Ovary (tissue), 7 donors: ENCODE measurements at regions not wholly inside any gene's neighbourhood (a gene's known extent, or its start where the extent isn't known, plus 50 kb on each side); places are given as distances from the start of the nearest gene placed in this dataset.

Experiments used
- DNase-seq, 5 donors: peaks; one replicate each; pipeline ENCODE4 v3.0.0-alpha.2; 2019 to 2020
- H3K27ac ChIP-seq, 2 donors: fragments of 200-600 bp; one replicate each; pipeline versions ENCODE4 v1.5.1 to v1.8.0; 2019 to 2022
- H3K27me3 ChIP-seq: fragments of 200-600 bp; one replicate; pipeline ENCODE4 v1.8.0; 2022
- H3K36me3 ChIP-seq: fragments of 200-600 bp; sonication (generic); one replicate; pipeline ENCODE4 v1.5.1; 2019
- H3K4me1 ChIP-seq: one replicate; pipeline ENCODE4 v1.8.1; 2013; ENCODE audit warnings: mild to moderate bottlenecking, moderate library complexity; ENCODE audit not compliant: insufficient read depth
- H3K4me3 ChIP-seq: fragments of 200-600 bp; sonication (generic); one replicate; pipeline ENCODE4 v1.5.1; 2017
- H3K9me3 ChIP-seq, 2 donors: fragments of 200-600 bp in 1 of 2; sonication (generic) in 1 of 2; one replicate each; pipeline versions ENCODE4 v1.5.1 to v1.8.1; 2013 to 2019; ENCODE audit warnings: mild to moderate bottlenecking in 1 of 2, moderate library complexity in 1 of 2
- EP300 ChIP-seq: sonication (generic); formaldehyde crosslinking; IDR thresholded peaks from one replicate; pipeline ENCODE4 v1.6.1; 2017; ENCODE audit warnings: antibody characterized with exemption
- POLR2A ChIP-seq: fragments of 450-650 bp; IDR thresholded peaks from one replicate; pipeline ENCODE4 v1.6.1; 2017; ENCODE audit warnings: antibody characterized with exemption, mild to moderate bottlenecking, moderate library complexity
- WGBS, 3 donors: extraction: QIAGEN DNeasy Blood & Tissue Kit in 1 of 3; methylation state at CpG; one replicate each; pipeline versions ENCODE4 v1.1.5 to v1.1.7; 2013 to 2017; 5-methylcytosine and 5-hydroxymethylcytosine counted together
- intact Hi-C, 4 donors: fragments of 100-400 bp; cut with DNase I; formaldehyde crosslinking; loops; one replicate each; pipeline versions ENCODE4 v1.11.0 to v1.15.1; 2022 to 2023
- TF ChIP-seq, protein P1 (sequence below), 3 donors: fragments of 450-650 bp in 2 of 3; fragments of 200-600 bp in 1 of 3; IDR thresholded peaks; one replicate each; pipeline versions ENCODE4 v1.5.1 to v1.8.0; 2016 to 2022; ENCODE audit warnings: antibody characterized with exemption in 3 of 3, mild to moderate bottlenecking in 1 of 3
- donor health status: DM: no; HTN: no; CAD: no; lungs with moderate emphysema.
- donor health status: DM: no; HTN: no; CAD: no.
- donor health status: Bipolar disorder and iron deficiency.
- donor health status: DM: no; HTN: no; CAD: no.
- donor health status: DM: yes; HTN: yes; CAD: no.

- Histone ChIP-seq H3K9me3 (no peaks in the 10 kb centered on the region), H3K27ac (no peak overlapping the region), H3K36me3 (no peaks in the 10 kb centered on the region), H3K27me3 (no peaks in the 10 kb centered on the region), H3K4me3 (no peak overlapping the region), H3K4me1 (no peaks in the 10 kb centered on the region)
- 61 to 76% (median 64%) methylated on average over 2 of the region's 2 CpGs for WGBS, 3 donors
- TF ChIP-seq, protein P1, sequence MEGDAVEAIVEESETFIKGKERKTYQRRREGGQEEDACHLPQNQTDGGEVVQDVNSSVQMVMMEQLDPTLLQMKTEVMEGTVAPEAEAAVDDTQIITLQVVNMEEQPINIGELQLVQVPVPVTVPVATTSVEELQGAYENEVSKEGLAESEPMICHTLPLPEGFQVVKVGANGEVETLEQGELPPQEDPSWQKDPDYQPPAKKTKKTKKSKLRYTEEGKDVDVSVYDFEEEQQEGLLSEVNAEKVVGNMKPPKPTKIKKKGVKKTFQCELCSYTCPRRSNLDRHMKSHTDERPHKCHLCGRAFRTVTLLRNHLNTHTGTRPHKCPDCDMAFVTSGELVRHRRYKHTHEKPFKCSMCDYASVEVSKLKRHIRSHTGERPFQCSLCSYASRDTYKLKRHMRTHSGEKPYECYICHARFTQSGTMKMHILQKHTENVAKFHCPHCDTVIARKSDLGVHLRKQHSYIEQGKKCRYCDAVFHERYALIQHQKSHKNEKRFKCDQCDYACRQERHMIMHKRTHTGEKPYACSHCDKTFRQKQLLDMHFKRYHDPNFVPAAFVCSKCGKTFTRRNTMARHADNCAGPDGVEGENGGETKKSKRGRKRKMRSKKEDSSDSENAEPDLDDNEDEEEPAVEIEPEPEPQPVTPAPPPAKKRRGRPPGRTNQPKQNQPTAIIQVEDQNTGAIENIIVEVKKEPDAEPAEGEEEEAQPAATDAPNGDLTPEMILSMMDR (IDR thresholded peaks at IDR 0.05): no peak
- DNase-seq: no peak
- intact Hi-C loops: no loop called here
Observed at GRCh38 chr4:157964463-157964862, 208.4 kb downstream of the GASK1B start.

GRCh38 chr4:157961229-157961990 lies 211.4 kb downstream of the GASK1B start:
- WGBS, 3 donors: 57 to 63% (median 58%) methylated on average over 2 of the region's 2 CpGs
- no peak for DNase-seq
- Histone ChIP-seq H3K36me3 (no peaks in the 10 kb centered on the region), H3K27ac (no peak overlapping the region), H3K27me3 (no peaks in the 10 kb centered on the region), H3K9me3 (no peaks in the 10 kb centered on the region), H3K4me3 (no peak overlapping the region), H3K4me1 (no peaks in the 10 kb centered on the region)
- TF ChIP-seq, protein P1 (IDR thresholded peaks at IDR 0.05): no peak
- no peak for TF ChIP-seq EP300
- TF ChIP-seq POLR2A: no peak
- intact Hi-C loops: no loop called here

DNA sequence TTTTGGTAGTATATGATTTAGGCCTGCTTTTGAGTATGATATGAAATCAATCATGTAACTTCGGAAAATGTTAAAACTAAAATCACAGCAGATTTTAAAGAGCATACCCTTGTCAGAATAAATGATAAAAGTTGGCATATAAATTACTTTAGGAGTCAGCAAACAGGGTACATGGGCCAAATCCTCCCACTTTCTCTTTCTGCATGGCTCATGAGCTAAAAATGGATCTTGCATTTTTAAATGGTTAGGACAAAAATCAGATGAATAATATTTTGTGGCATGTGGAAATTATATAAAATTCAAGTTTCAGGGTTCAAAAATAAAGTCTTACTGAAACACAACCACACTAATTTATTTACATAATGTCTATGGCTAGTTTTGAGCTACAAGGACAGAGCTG lies 214.9 kb downstream of the GASK1B start:
- intact Hi-C loops: no loop called here
- no peaks in the 10 kb centered on the region for H3K4me1 ChIP-seq
- H3K4me3 ChIP-seq: no peak overlapping the region
- TF ChIP-seq POLR2A: no peak
- TF ChIP-seq, protein P1 (IDR thresholded peaks at IDR 0.05): no peak
- TF ChIP-seq EP300: no peak
- no peak for DNase-seq
- H3K27me3 ChIP-seq: no peaks in the 10 kb centered on the region
- 43 to 71% (median 51%) methylated on average over 1 of the region's 1 CpG for WGBS, 3 donors
- no peak overlapping the region for H3K27ac ChIP-seq
- no peaks in the 10 kb centered on the region for H3K9me3 ChIP-seq
- H3K36me3 ChIP-seq: no peaks in the 10 kb centered on the region

DNA sequence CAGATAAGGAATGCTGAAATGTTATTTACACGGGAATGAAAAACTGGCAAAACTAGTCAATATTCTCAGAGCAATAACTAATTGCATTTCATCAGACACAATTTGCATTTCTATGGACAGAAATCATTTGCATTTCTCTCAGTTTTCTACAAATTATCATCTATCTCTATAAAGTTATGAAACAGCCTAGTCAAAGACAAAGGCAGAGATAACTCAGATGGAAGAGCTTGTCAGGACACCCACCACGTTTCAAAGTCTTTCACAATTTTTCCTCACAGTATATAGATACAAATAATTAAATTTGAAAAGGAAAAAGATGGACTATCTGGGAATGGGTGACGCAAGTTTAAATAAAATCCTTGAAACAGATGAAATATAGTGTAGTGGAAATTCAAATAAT lies 230.8 kb downstream of the GASK1B start:
- 17 to 37% (median 22%) methylated on average over 3 of the region's 3 CpGs for WGBS, 3 donors
- H3K27me3 ChIP-seq: no peaks in the 10 kb centered on the region
- no peak for DNase-seq

More for the DNA sequence above, 230.8 kb downstream of the GASK1B start:
- no peaks in the 10 kb centered on the region for H3K36me3 ChIP-seq
- H3K9me3 ChIP-seq: no peaks in the 10 kb centered on the region
- H3K4me1 ChIP-seq: no peaks in the 10 kb centered on the region
- intact Hi-C loops: no loop called here
- H3K27ac ChIP-seq: no peak overlapping the region
- no peak overlapping the region for H3K4me3 ChIP-seq
- TF ChIP-seq EP300: no peak
- TF ChIP-seq, protein P1 (IDR thresholded peaks at IDR 0.05): no peak
- no peak for TF ChIP-seq POLR2A
